ENCODE measurements at regions not wholly inside any gene's neighbourhood (a gene's known extent, or its start where the extent isn't known, plus 50 kb on each side); places are given as distances from the start of the nearest gene placed in this dataset.

- Histone ChIP-seq H4K20me1 (replicated peaks in 1 of 2; ENCODE audit: control insufficient read depth in 1 of 2, insufficient read depth in 2 of 2, low read length in 2 of 2) (no peaks in the 10 kb centered on the region), H2BK15ac (ENCODE audit: low read length) (no peak overlapping the region), H3K18ac (ENCODE audit: extremely low read depth, low read length) (no peak overlapping the region), H3K23ac (ENCODE audit: insufficient read length) (no peak overlapping the region), H4K8ac (ENCODE audit: extremely low read depth, insufficient read depth, low read length) (no peak overlapping the region), H2BK5ac (ENCODE audit: low read depth, low read length) (no peak overlapping the region), H2BK120ac (replicated peaks; ENCODE audit: low read depth, low read length) (no peak overlapping the region), H2BK20ac (ENCODE audit: low read length) (no peak overlapping the region), H3K56ac (replicated peaks; ENCODE audit: insufficient read length, low read depth, low read length) (no peak overlapping the region), H2BK12ac (ENCODE audit: low read depth, low read length) (no peak overlapping the region), H2AK5ac (ENCODE audit: low read depth, low read length) (no peak overlapping the region; the same call in 1 of the 2 replicates), H3K27ac (ENCODE audit: low read depth, low read length) (no peak overlapping the region), H3K4me1 (replicated peaks in 1 of 4; ENCODE audit: control insufficient read depth in 3 of 4, insufficient read depth in 4 of 4, low read length in 3 of 4) (peaks cover 0 to 8% (median 3%) of the 10 kb centered on the region in 4 experiments; a peak in 4 of 7 replicates), H3K79me1 (ENCODE audit: low read depth, low read length) (no peaks in the 10 kb centered on the region), H3K27me3 (replicated peaks in 1 of 4; ENCODE audit: control insufficient read depth in 3 of 4, extremely low read depth in 1 of 4, insufficient read depth in 3 of 4, low read length in 3 of 4) (no peaks in the 10 kb centered on the region), H3K23me2 (ENCODE audit: low read depth, low read length) (no peaks in the 10 kb centered on the region), H3K9ac (replicated peaks in 1 of 4; ENCODE audit: extremely low read depth in 1 of 4, low read depth in 3 of 4, low read length in 3 of 4) (no peak overlapping the region), H4K5ac (ENCODE audit: insufficient read length, low read depth, low read length) (no peak overlapping the region), H3K9me3 (ENCODE audit: insufficient read depth in 2 of 2, low read depth in 1 of 2, low read length in 1 of 2) (no peaks in the 10 kb centered on the region), H3K14ac (ENCODE audit: insufficient read length) (no peak overlapping the region), H3K36me3 (ENCODE audit: control insufficient read depth in 2 of 4, insufficient read depth in 4 of 4, low read length in 3 of 4) (no peaks in the 10 kb centered on the region), H3K4ac (replicated peaks; ENCODE audit: insufficient read length, low read depth, low read length) (no peak overlapping the region), H3K4me3 (ENCODE audit: extremely low read depth in 1 of 4, insufficient read depth in 2 of 4, low read depth in 3 of 4, low read length in 4 of 4) (no peak overlapping the region), H4K91ac (replicated peaks; ENCODE audit: insufficient read length, low read length) (no peak overlapping the region), H3K79me2 (ENCODE audit: control insufficient read depth in 1 of 2, insufficient read depth in 2 of 2, low read length in 2 of 2) (no peaks in the 10 kb centered on the region), H2AFZ (ENCODE audit: low read length) (no peak overlapping the region), H3K4me2 (ENCODE audit: insufficient read depth in 1 of 2, low read depth in 2 of 2, low read length in 2 of 2) (no peak overlapping the region)
- POLR2A ChIA-PET (ENCODE audit: partially characterized antibody) = interaction anchor here (1.0 kb wide), 1 partner anchor 37 kb away, joined by 3 read pairs; no protein-coding TSS in a partner anchor
- CTCF ChIA-PET (ENCODE audit: partially characterized antibody) = interaction anchor here (0.9 to 1.4 kb wide), 7 partner anchors 10 to 341 kb away, joined by 3 to 4 read pairs (median 4); no protein-coding TSS in a partner anchor
- FAIRE-seq = no peak
- DNase-seq (ENCODE audit: low read depth in 1 of 2, low spot score in 2 of 2) = no peak
- 76% methylated on average over 6 of the region's 6 CpGs; no CpG with 5 or more reads in 1 of the 2 experiments for WGBS, 2 experiments (ENCODE audit: extremely low coverage in 1 of 2, insufficient coverage in 1 of 2, insufficient read length in 1 of 2, insufficient replicate concordance in 2 of 2, low coverage in 1 of 2, low lambda C conversion rate in 2 of 2, missing lambda C conversion rate in 1 of 2)
- TF ChIP-seq SIRT6 (IDR thresholded peaks at IDR 0.05; ENCODE audit: low read length) = no peak
- TF ChIP-seq SUZ12 (IDR thresholded peaks at IDR 0.05; ENCODE audit: low read length) = no peak
- TF ChIP-seq TBP (IDR thresholded peaks at IDR 0.05; ENCODE audit: low read depth, low read length) = no peak
- TF ChIP-seq MAFK (IDR thresholded peaks at IDR 0.05; ENCODE audit: low read depth, low read length) = no peak
- TF ChIP-seq POLR2A (IDR thresholded peaks at IDR 0.05; ENCODE audit: control extremely low read depth in 1 of 2, low read depth in 2 of 2, low read length in 2 of 2) = no peak
- TF ChIP-seq SP2 (IDR thresholded peaks at IDR 0.05; ENCODE audit: low read length) = no peak
- TF ChIP-seq PHF8 (conservative IDR thresholded peaks at IDR 0.05; ENCODE audit: low read depth, low read length) = no peak
- TF ChIP-seq HDAC6 (IDR thresholded peaks at IDR 0.05; ENCODE audit: low read depth, low read length) = no peak
- no peak for TF ChIP-seq RBBP5 (IDR thresholded peaks at IDR 0.05; ENCODE audit: borderline replicate concordance, low read depth, low read length)
- no peak for TF ChIP-seq TAF7 (optimal IDR thresholded peaks at IDR 0.05; ENCODE audit: borderline replicate concordance, low read depth, low read length)
- TF ChIP-seq, protein P1, sequence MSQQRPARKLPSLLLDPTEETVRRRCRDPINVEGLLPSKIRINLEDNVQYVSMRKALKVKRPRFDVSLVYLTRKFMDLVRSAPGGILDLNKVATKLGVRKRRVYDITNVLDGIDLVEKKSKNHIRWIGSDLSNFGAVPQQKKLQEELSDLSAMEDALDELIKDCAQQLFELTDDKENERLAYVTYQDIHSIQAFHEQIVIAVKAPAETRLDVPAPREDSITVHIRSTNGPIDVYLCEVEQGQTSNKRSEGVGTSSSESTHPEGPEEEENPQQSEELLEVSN (IDR thresholded peaks at IDR 0.05) = no peak
- no peak for TF ChIP-seq CHD1 (IDR thresholded peaks at IDR 0.05; ENCODE audit: low read depth, low read length)
- TF ChIP-seq JUND (IDR thresholded peaks at IDR 0.05; ENCODE audit: low read length) = no peak
- no peak for TF ChIP-seq RXRA (IDR thresholded peaks at IDR 0.05; ENCODE audit: insufficient read depth, low read depth, low read length)
Observed at GRCh38 chr2:234841321-234842015, 110.3 kb upstream of the SH3BP4 start.
